Loucy (cell line): ENCODE measurements at regions not wholly inside any gene's neighbourhood (a gene's known extent, or its start where the extent isn't known, plus 50 kb on each side); places are given as distances from the start of the nearest gene placed in this dataset.

ENCODE experiments used
- H2AFZ ChIP-seq: fragments of 200-600 bp; sonication (generic); 2 replicates; pipeline ENCODE4 v1.6.0; 2016; ENCODE audit warnings: antibody characterized with exemption, mild to moderate bottlenecking, low read length, moderate library complexity
- H3F3A ChIP-seq: fragments of 200-600 bp; 2 replicates; pipeline ENCODE4 v1.6.0; 2016; ENCODE audit warnings: antibody characterized with exemption, low read depth, mild to moderate bottlenecking
- H3K27me3 ChIP-seq: fragments of 200-600 bp; sonication (generic); 2 replicates; pipeline ENCODE4 v1.6.1; 2014; ENCODE audit warnings: low read length, mild to moderate bottlenecking; ENCODE audit not compliant: insufficient read depth, poor library complexity, severe bottlenecking
- H3K36me3 ChIP-seq: fragments of 200-600 bp; sonication (generic); 2 replicates; pipeline ENCODE4 v1.6.1; 2016; ENCODE audit warnings: low read length; ENCODE audit not compliant: insufficient read depth
- H3K4me1 ChIP-seq: fragments of 200-600 bp; sonication (generic); 2 replicates; pipeline ENCODE4 v1.5.1; 2014; ENCODE audit warnings: low read length, mild to moderate bottlenecking; ENCODE audit not compliant: insufficient read depth, poor library complexity, severe bottlenecking
- H3K4me2 ChIP-seq: fragments of 200-600 bp; sonication (generic); 2 replicates; pipeline ENCODE4 v1.6.0; 2014; ENCODE audit warnings: antibody characterized with exemption, low read length, low read depth, mild to moderate bottlenecking; ENCODE audit not compliant: poor library complexity, severe bottlenecking
- H3K4me3 ChIP-seq: fragments of 200-600 bp; sonication (generic); 2 replicates; pipeline ENCODE4 v1.5.1; 2014; ENCODE audit warnings: low read length, mild to moderate bottlenecking, mixed read lengths; ENCODE audit not compliant: poor library complexity, severe bottlenecking
- H3K79me2 ChIP-seq: fragments of 200-600 bp; sonication (generic); 2 replicates; pipeline ENCODE4 v1.6.1; 2014; ENCODE audit warnings: low read length; ENCODE audit not compliant: insufficient read depth
- H3K9ac ChIP-seq: fragments of 200-600 bp; sonication (generic); 2 replicates; pipeline ENCODE4 v1.6.0; 2014; ENCODE audit warnings: mild to moderate bottlenecking, low read depth, low read length, moderate library complexity; ENCODE audit not compliant: poor library complexity, severe bottlenecking
- H3K9me2 ChIP-seq: fragments of 200-600 bp; sonication (generic); replicated peaks from 2 replicates; pipeline ENCODE4 v1.6.1; 2016; ENCODE audit warnings: low read depth, low read length, mixed read lengths
- H3K9me3 ChIP-seq: fragments of 200-600 bp; sonication (generic); 2 replicates; pipeline ENCODE4 v1.6.1; 2014; ENCODE audit warnings: mild to moderate bottlenecking, antibody characterized with exemption, low read length, low read depth; ENCODE audit not compliant: insufficient read depth
- H4K20me1 ChIP-seq: fragments of 200-600 bp; sonication (generic); 2 replicates; pipeline ENCODE4 v1.6.0; 2014; ENCODE audit warnings: antibody characterized with exemption, low read length, mild to moderate bottlenecking; ENCODE audit not compliant: insufficient read depth, poor library complexity, severe bottlenecking
- EZH2phosphoT487 ChIP-seq: fragments of 200-600 bp; IDR thresholded peaks from 2 replicates; pipeline ENCODE4 v1.6.1; 2018; ENCODE audit warnings: antibody characterized with exemption, mild to moderate bottlenecking, moderate library complexity, borderline replicate concordance
- TF ChIP-seq, protein P1 (sequence below): fragments of 200-600 bp; sonication (generic); conservative IDR thresholded peaks from 2 replicates; pipeline ENCODE4 v1.5.1; 2014; ENCODE audit warnings: mild to moderate bottlenecking, antibody characterized with exemption, low read length

DNA sequence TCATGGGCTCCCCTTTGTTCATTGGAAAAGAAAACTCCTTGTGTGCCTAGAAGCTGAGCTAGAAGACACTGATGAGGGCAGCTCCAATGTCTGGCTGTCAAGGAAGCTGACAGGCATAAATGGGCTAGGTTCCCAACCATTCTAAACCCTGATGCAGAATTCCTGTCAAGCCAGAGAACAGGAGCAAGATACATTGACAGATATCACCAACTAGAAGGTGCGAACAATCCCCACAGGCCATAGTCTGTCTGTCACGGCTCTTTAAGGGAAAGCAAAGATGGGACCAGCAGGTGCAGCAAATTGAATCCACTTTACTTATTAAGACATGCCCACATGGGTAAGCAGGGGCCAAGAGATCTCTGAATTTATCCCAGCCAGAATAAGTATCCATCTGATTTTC, 617.9 kb upstream of the POT1 start:
- no peak overlapping the region for H3K4me3 ChIP-seq
- TF ChIP-seq, protein P1, sequence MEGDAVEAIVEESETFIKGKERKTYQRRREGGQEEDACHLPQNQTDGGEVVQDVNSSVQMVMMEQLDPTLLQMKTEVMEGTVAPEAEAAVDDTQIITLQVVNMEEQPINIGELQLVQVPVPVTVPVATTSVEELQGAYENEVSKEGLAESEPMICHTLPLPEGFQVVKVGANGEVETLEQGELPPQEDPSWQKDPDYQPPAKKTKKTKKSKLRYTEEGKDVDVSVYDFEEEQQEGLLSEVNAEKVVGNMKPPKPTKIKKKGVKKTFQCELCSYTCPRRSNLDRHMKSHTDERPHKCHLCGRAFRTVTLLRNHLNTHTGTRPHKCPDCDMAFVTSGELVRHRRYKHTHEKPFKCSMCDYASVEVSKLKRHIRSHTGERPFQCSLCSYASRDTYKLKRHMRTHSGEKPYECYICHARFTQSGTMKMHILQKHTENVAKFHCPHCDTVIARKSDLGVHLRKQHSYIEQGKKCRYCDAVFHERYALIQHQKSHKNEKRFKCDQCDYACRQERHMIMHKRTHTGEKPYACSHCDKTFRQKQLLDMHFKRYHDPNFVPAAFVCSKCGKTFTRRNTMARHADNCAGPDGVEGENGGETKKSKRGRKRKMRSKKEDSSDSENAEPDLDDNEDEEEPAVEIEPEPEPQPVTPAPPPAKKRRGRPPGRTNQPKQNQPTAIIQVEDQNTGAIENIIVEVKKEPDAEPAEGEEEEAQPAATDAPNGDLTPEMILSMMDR: no peak
- TF ChIP-seq EZH2phosphoT487: no peak
- H3K4me1 ChIP-seq: no peaks in the 10 kb centered on the region
- no peaks in the 10 kb centered on the region for H3F3A ChIP-seq
- no peak overlapping the region for H3K9ac ChIP-seq
- H3K36me3 ChIP-seq: no peaks in the 10 kb centered on the region
- no peaks in the 10 kb centered on the region for H3K9me3 ChIP-seq
- H3K4me2 ChIP-seq: no peak overlapping the region
- H4K20me1 ChIP-seq: no peaks in the 10 kb centered on the region
- no peaks in the 10 kb centered on the region for H3K79me2 ChIP-seq
- no peaks in the 10 kb centered on the region for H3K27me3 ChIP-seq
- no peak overlapping the region for H2AFZ ChIP-seq
- H3K9me2 ChIP-seq: no peaks in the 10 kb centered on the region

DNA sequence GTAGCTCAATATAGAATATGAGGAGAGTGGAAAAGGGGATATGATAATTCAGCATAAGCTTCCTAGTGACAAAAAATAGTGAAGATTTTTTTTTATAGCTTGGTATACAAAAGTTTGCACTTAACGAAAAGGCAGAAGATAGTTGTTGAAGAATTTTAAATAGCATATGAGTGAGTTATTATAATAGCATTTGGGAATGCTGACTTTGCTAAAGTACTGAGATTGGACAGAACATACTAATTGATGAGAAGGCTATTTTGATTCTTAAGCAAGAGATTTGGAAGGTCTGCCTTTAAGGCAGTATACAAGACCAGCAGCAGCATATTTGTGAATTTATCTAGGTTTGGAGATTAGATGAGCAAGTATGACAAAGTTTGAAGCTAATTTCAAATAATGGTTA, 600.9 kb upstream of the POT1 start:
- no peak overlapping the region for H3K4me3 ChIP-seq

DNA sequence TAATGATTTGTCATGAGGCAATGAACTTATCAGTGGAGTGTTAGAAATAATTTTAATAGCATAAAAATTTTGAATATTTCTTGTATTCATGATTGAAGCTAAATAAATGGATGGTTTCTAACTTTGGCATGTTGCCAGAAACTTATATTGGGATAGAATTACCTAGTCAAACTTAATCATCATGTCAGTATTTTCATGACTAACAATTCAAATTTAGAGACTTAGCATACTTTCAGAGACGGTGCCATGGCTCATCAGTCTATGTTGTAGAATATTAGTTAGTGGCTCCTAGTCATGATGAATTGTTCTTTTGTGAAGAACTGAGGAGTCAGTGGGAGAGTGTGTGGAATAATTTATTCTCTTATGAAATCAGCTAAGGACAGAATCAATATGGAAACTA, 599.6 kb upstream of the POT1 start:
- TF ChIP-seq, protein P1: no peak
- TF ChIP-seq EZH2phosphoT487: no peak
- Histone ChIP-seq H3K4me3 (no peak overlapping the region), H3K36me3 (no peaks in the 10 kb centered on the region), H2AFZ (no peak overlapping the region), H3K9me2 (no peaks in the 10 kb centered on the region), H3F3A (no peaks in the 10 kb centered on the region), H3K79me2 (no peaks in the 10 kb centered on the region), H4K20me1 (no peaks in the 10 kb centered on the region), H3K4me1 (no peaks in the 10 kb centered on the region), H3K4me2 (no peak overlapping the region), H3K9me3 (no peaks in the 10 kb centered on the region), H3K9ac (no peak overlapping the region), H3K27me3 (no peaks in the 10 kb centered on the region)

More for the DNA sequence above, 600.9 kb upstream of the POT1 start:
- Histone ChIP-seq H3K9me2 (no peaks in the 10 kb centered on the region), H3K36me3 (no peaks in the 10 kb centered on the region), H3K4me1 (no peaks in the 10 kb centered on the region), H3K9me3 (no peaks in the 10 kb centered on the region), H3K27me3 (no peaks in the 10 kb centered on the region), H2AFZ (no peak overlapping the region), H3K9ac (no peak overlapping the region), H3K79me2 (no peaks in the 10 kb centered on the region), H4K20me1 (no peaks in the 10 kb centered on the region), H3F3A (no peaks in the 10 kb centered on the region), H3K4me2 (no peak overlapping the region)
- TF ChIP-seq, protein P1: no peak
